Stomach (tissue), 8 donors: ENCODE measurements at regions not wholly inside any gene's neighbourhood (a gene's known extent, or its start where the extent isn't known, plus 50 kb on each side); places are given as distances from the start of the nearest gene placed in this dataset.

Experiments
- DNase-seq, 2 donors: peaks; one replicate each; pipeline versions ENCODE4 v3.0.0 to v3.0.0-alpha.2; 2013 to 2019
- H3K27ac ChIP-seq, 5 donors: fragments of 200-600 bp in 4 of 5; sonication (generic) in 4 of 5; one replicate each; pipeline ENCODE4 v1.5.1; 2013 to 2019; ENCODE audit warnings: mild to moderate bottlenecking in 1 of 5, moderate library complexity in 1 of 5
- H3K27me3 ChIP-seq, 3 donors: fragments of 200-600 bp; sonication (generic); one replicate each; pipeline ENCODE4 v1.5.1; 2017 to 2019; ENCODE audit warnings: mixed run types in 1 of 3
- H3K36me3 ChIP-seq, 4 donors: fragments of 200-600 bp; sonication (generic); 1 replicate in 3 of 4; 2 replicates in 1 of 4; pipeline ENCODE4 v1.5.1; 2016 to 2019
- H3K4me1 ChIP-seq, 4 donors: fragments of 200-600 bp; sonication (generic); one replicate each; pipeline ENCODE4 v1.5.1; 2016 to 2019
- H3K4me3 ChIP-seq, 4 donors: fragments of 200-600 bp; sonication (generic) in 3 of 4; one replicate each; pipeline ENCODE4 v1.5.1; 2016 to 2019; ENCODE audit warnings: mild to moderate bottlenecking in 1 of 4
- H3K9me3 ChIP-seq, 4 donors: fragments of 200-600 bp; sonication (generic); one replicate each; pipeline ENCODE4 v1.5.1; 2016 to 2019
- CTCF ChIP-seq, 7 experiments: fragments of 450-650 bp in 4 of 7; fragments of 200-600 bp in 3 of 7; sonication (generic) in 3 of 7; IDR thresholded peaks; one replicate each; pipeline ENCODE4 v1.5.1; 2016 to 2019; ENCODE audit warnings: antibody characterized with exemption in 7 of 7, control low read depth in 2 of 7, mild to moderate bottlenecking in 1 of 7
- EP300 ChIP-seq: sonication (generic); formaldehyde crosslinking; IDR thresholded peaks from one replicate; pipeline ENCODE4 v1.6.1; 2017; ENCODE audit warnings: antibody characterized with exemption
- POLR2A ChIP-seq, 4 donors: fragments of 450-650 bp; IDR thresholded peaks; one replicate each; pipeline ENCODE4 v1.6.1; 2016; ENCODE audit warnings: antibody characterized with exemption in 4 of 4, control low read depth in 2 of 4, mild to moderate bottlenecking in 1 of 4, moderate library complexity in 1 of 4
- POLR2AphosphoS5 ChIP-seq, 3 donors: sonication (generic); formaldehyde crosslinking; IDR thresholded peaks; one replicate each; pipeline ENCODE4 v1.6.1; 2016; ENCODE audit warnings: antibody characterized with exemption in 3 of 3
- WGBS, 5 donors: extraction: QIAGEN DNeasy Blood & Tissue Kit in 3 of 5; methylation state at CpG; one replicate each; pipeline versions ENCODE4 v1.1.5 to v1.1.7; 2013 to 2018; 5-methylcytosine and 5-hydroxymethylcytosine counted together
- intact Hi-C: fragments of 100-400 bp; cut with DNase I; formaldehyde crosslinking; loops from one replicate; pipeline ENCODE4 v1.15.1; 2023; ENCODE audit warnings: low total_unique reads
- donor health status: healthy with polysubstance abuse.
- donor health status: Bipolar disorder and iron deficiency.
- donor health status: healthy.

- intact Hi-C loops, result no loop called here
- no peak for DNase-seq
- no peaks in the 10 kb centered on the region for H3K9me3 ChIP-seq
- H3K27ac ChIP-seq, result peak overlapping the region in 1 of 5 donors; percentile 12
- no peak overlapping the region for H3K4me3 ChIP-seq
- H3K36me3 ChIP-seq, result no peaks in the 10 kb centered on the region
- TF ChIP-seq POLR2AphosphoS5 (IDR thresholded peaks at IDR 0.05) (no peak), EP300 (no peak), CTCF (IDR thresholded peaks at IDR 0.05) (no peak), POLR2A (IDR thresholded peaks at IDR 0.05) (no peak)
- H3K27me3 ChIP-seq, result no peaks in the 10 kb centered on the region
- WGBS, 5 donors, result 66 to 74% (median 73%) methylated on average over 5 of the region's 5 CpGs
- peaks cover 0 to 23% (median 6%) of the 10 kb centered on the region in 4 donors for H3K4me1 ChIP-seq
Observed at GRCh38 chr1:56057466-56058405, 521.6 kb downstream of the PLPP3 start.

- H3K4me3 ChIP-seq, result no peak overlapping the region
- H3K27me3 ChIP-seq, result no peaks in the 10 kb centered on the region
- H3K36me3 ChIP-seq, result no peaks in the 10 kb centered on the region
- intact Hi-C loops, result no loop called here
- no peak for TF ChIP-seq EP300
- TF ChIP-seq POLR2AphosphoS5 (IDR thresholded peaks at IDR 0.05), result peak in 1 of 3 donors; percentile 8
- TF ChIP-seq POLR2A (IDR thresholded peaks at IDR 0.05), result no peak
- TF ChIP-seq CTCF (IDR thresholded peaks at IDR 0.05), result no peak
- peak overlapping the region in 1 of 5 donors; percentile 12 for H3K27ac ChIP-seq
- peaks cover 0 to 23% (median 6%) of the 10 kb centered on the region in 4 donors for H3K4me1 ChIP-seq
- peak in 1 of 2 donors; percentile 41 for DNase-seq
- 60 to 76% (median 69%) methylated on average over 9 of the region's 9 CpGs for WGBS, 5 donors
- H3K9me3 ChIP-seq, result no peaks in the 10 kb centered on the region
Observed at GRCh38 chr1:56056438-56057287, 522.7 kb downstream of the PLPP3 start.

- H3K36me3 ChIP-seq, result no peaks in the 10 kb centered on the region
- no peak for DNase-seq
- intact Hi-C loops, result no loop called here
Observed at GRCh38 chr1:56054959-56055358, 524.4 kb downstream of the PLPP3 start.

More at GRCh38 chr1:56054959-56055358, 524.4 kb downstream of the PLPP3 start:
- Histone ChIP-seq H3K27me3 (no peaks in the 10 kb centered on the region), H3K4me1 (peaks cover 0 to 23% (median 6%) of the 10 kb centered on the region in 4 donors), H3K4me3 (no peak overlapping the region), H3K9me3 (peaks cover 0 to 10% (median 6%) of the 10 kb centered on the region in 4 donors), H3K27ac (no peak overlapping the region)
- TF ChIP-seq POLR2AphosphoS5 (IDR thresholded peaks at IDR 0.05), result no peak
- TF ChIP-seq CTCF (IDR thresholded peaks at IDR 0.05), result no peak
- no peak for TF ChIP-seq EP300
- TF ChIP-seq POLR2A (IDR thresholded peaks at IDR 0.05), result no peak
